ENCODE measurements at regions not wholly inside any gene's neighbourhood (a gene's known extent, or its start where the extent isn't known, plus 50 kb on each side); places are given as distances from the start of the nearest gene placed in this dataset.

GRCh38 chr7:52708846-52709245, 326.6 kb upstream of the POM121L12 start:
- no TSS peak for BruUV-seq (replicated peaks)
- Mint-ChIP-seq H3K27ac (ENCODE audit: unreplicated experiment) (no peak overlapping the region), H3K27me3 (ENCODE audit: insufficient read depth, unreplicated experiment) (peaks cover 5% of the 10 kb centered on the region), H3K36me3 (ENCODE audit: insufficient read depth, unreplicated experiment) (no peaks in the 10 kb centered on the region), H3K4me3 (ENCODE audit: unreplicated experiment) (no peak overlapping the region), H3K4me1 (ENCODE audit: low read depth, unreplicated experiment) (no peaks in the 10 kb centered on the region), H3K9me3 (ENCODE audit: unreplicated experiment) (no peaks in the 10 kb centered on the region)
- Histone ChIP-seq H3K36me3 (ENCODE audit: control insufficient read depth, insufficient read depth, low read length) (no peaks in the 10 kb centered on the region), H3K4me3 (ENCODE audit: low read depth, low read length) (no peak overlapping the region), H3K4me1 (no peaks in the 10 kb centered on the region), H3K9me3 (no peaks in the 10 kb centered on the region; the same call in 1 of the 2 replicates), H3K27me3 (replicated peaks; ENCODE audit: control insufficient read depth, insufficient read depth, low read length) (no peaks in the 10 kb centered on the region)
- ChIA-PET CTCF (no interaction called here), POLR2A (no interaction called here)
- DNase-seq: no peak
- intact Hi-C loops (cut with micrococcal nuclease; ENCODE audit: unreplicated experiment): no loop called here
- no peak for TF ChIP-seq CTCF (IDR thresholded peaks at IDR 0.05; ENCODE audit: insufficient read depth in 1 of 2, low read depth in 1 of 2, low read length in 1 of 2, severe bottlenecking in 1 of 2, unreplicated experiment in 1 of 2)

- Histone ChIP-seq H3K9me3 (no peaks in the 10 kb centered on the region; the same call in 1 of the 2 replicates), H3K4me1 (no peaks in the 10 kb centered on the region), H3K4me3 (ENCODE audit: low read depth, low read length) (no peak overlapping the region), H3K27me3 (replicated peaks; ENCODE audit: control insufficient read depth, insufficient read depth, low read length) (no peaks in the 10 kb centered on the region), H3K36me3 (ENCODE audit: control insufficient read depth, insufficient read depth, low read length) (no peaks in the 10 kb centered on the region)
- ChIA-PET POLR2A (no interaction called here), CTCF (no interaction called here)
- intact Hi-C loops (cut with micrococcal nuclease; ENCODE audit: unreplicated experiment): no loop called here
- Mint-ChIP-seq H3K4me3 (ENCODE audit: unreplicated experiment) (no peak overlapping the region), H3K36me3 (ENCODE audit: insufficient read depth, unreplicated experiment) (no peaks in the 10 kb centered on the region), H3K27me3 (ENCODE audit: insufficient read depth, unreplicated experiment) (peaks cover 3% of the 10 kb centered on the region), H3K9me3 (ENCODE audit: unreplicated experiment) (no peaks in the 10 kb centered on the region), H3K27ac (ENCODE audit: unreplicated experiment) (no peak overlapping the region), H3K4me1 (ENCODE audit: low read depth, unreplicated experiment) (no peaks in the 10 kb centered on the region)
- no peak for DNase-seq
- TF ChIP-seq CTCF (IDR thresholded peaks at IDR 0.05; ENCODE audit: insufficient read depth in 1 of 2, low read depth in 1 of 2, low read length in 1 of 2, severe bottlenecking in 1 of 2, unreplicated experiment in 1 of 2): no peak
- no TSS peak for BruUV-seq (replicated peaks)
These were observed 329.7 kb upstream of the POM121L12 start for GRCh38 chr7:52705768-52706167.

- Mint-ChIP-seq H3K4me1 (ENCODE audit: low read depth, unreplicated experiment) (no peaks in the 10 kb centered on the region), H3K4me3 (ENCODE audit: unreplicated experiment) (no peak overlapping the region), H3K27ac (ENCODE audit: unreplicated experiment) (no peak overlapping the region), H3K36me3 (ENCODE audit: insufficient read depth, unreplicated experiment) (no peaks in the 10 kb centered on the region), H3K27me3 (ENCODE audit: insufficient read depth, unreplicated experiment) (peaks cover 3% of the 10 kb centered on the region), H3K9me3 (ENCODE audit: unreplicated experiment) (no peaks in the 10 kb centered on the region)
- ChIA-PET POLR2A (no interaction called here), CTCF (no interaction called here)
- no peaks in the 10 kb centered on the region for H3K4me1 ChIP-seq
- no peaks in the 10 kb centered on the region for H3K9me3 ChIP-seq
- H3K27me3 ChIP-seq (replicated peaks; ENCODE audit: control insufficient read depth, insufficient read depth, low read length): no peaks in the 10 kb centered on the region
- intact Hi-C loops (cut with micrococcal nuclease; ENCODE audit: unreplicated experiment): no loop called here
- no peaks in the 10 kb centered on the region for H3K36me3 ChIP-seq (ENCODE audit: control insufficient read depth, insufficient read depth, low read length)
- no TSS peak for BruUV-seq (replicated peaks)
- TF ChIP-seq CTCF (IDR thresholded peaks at IDR 0.05; ENCODE audit: insufficient read depth in 1 of 2, low read depth in 1 of 2, low read length in 1 of 2, severe bottlenecking in 1 of 2, unreplicated experiment in 1 of 2): no peak
- no peak for DNase-seq
- no peak overlapping the region for H3K4me3 ChIP-seq (ENCODE audit: low read depth, low read length)
These were observed 335.1 kb upstream of the POM121L12 start for GRCh38 chr7:52700349-52700748.

Measured in Caco-2 (cell line).